ENCODE measurements at regions not wholly inside any gene's neighbourhood (a gene's known extent, or its start where the extent isn't known, plus 50 kb on each side); places are given as distances from the start of the nearest gene placed in this dataset.
"Not testable (repeated sequence)": the region's sequence is repeated elsewhere in the genome, so short reads cannot be mapped to it uniquely, and the experiment has no call there.

DNA sequence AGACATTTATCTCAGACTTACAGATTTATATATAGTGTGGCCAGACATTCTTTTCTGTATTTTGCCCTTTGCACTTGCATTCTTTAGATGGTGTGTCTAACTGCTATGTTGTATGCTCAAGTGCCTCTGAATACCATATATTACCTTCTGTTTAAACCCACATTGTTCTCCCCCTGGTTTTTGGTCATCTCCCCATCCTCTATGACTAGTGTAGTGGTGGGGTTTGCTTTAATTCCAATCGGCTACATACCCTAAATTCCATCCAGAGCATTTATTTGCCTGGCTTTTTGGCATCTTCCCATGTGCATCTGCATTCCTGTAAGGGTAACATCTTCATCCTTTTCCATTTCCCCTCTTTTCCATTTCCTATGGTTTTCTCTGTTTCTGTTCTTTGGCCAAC lies 271.0 kb upstream of the SLC30A5 start:
- DNase-seq, result no peak

DNA sequence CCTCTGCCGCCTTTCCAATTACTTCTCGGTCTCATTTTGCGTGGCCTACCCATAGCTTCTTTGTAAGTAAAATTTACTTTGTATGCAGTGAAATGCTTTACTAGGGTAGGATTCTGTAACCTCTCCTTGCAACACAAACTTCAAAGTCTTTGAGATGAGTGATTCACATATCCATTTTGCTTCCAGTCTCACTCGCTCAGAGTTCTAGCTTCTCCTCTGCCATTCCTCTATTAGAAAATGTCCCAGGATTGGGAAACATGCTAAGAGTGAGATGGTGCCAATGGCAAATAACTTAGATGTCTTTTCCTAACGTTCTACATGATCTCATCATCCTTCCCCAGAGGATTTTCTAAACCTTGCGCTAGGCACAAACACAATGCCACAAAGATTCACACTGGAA lies 270.5 kb upstream of the SLC30A5 start:
- no peak for DNase-seq

DNA sequence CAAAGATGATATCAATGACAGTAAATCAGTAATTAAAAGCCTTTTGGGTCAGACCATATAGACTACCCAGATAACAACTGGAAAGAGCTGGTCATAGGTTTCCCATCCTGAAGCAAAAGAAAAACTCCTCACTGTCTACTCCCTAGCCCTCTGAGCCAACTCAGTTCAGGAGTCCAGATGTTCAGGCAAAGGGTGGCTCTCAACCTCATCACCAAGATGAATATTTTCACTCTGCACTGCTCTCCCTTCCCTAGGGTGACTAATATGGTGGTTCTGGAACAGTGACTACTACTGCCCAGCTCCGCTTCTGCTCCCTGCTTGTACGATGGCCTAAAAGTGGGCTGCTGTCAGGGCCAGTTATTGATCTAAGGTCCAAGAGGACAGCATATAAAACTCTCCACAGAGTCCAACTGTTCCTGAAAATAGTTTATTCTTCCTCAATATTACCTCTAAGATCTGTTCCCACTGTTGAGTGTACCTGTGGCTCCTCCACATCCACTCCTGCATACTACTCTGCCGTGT lies 263.4 kb upstream of the SLC30A5 start:
- no peak for DNase-seq

DNA sequence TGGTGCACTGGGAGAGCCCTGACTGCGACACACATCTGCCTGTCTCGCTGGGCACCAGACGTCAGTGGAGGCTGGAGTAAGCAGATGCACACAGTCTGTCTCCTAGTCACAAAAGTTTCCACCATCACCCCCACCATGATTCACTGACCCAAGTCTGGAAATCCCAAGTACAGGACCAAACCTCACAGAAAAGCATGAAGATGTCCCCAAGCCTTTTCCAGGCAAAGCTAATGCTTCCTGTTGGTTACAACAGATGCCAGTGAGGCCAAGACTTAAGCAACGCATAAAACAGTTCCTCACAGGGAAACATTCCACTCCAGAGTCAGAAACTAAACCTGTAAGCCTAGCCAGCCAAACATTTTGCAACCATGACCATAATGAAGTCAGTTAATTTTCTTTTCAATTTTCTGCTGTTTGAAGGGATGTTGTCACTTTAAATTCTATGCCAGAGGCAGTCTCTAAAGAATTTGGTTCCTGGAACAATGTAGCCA lies 259.3 kb upstream of the SLC30A5 start:
- DNase-seq, result no peak

DNA sequence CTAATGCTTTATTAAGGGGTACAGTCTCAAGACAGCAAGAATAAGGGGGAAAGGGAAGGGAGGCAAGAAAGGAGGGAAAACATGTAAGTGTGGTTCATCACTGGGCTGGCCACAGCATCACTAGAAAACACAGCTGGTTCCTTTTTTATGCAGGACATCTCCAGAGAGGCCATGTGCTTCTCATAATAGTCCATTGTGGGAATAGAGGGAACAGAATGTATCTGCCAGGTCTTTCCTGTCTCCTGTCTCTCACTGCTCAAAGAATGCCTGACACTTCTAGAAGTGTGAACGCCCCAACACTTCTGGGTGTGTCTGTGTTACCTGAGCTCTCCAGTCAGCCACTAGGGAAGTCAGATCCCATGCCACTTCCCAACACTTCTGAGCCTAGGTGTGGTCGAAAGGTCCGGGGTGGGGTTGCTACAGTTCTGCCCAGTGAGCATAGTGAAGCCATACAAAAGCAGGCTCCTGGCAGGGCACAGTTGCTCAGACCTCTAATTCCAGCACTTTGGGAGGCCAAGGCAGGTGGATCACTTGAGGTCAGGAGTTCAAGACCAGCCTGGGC lies 255.6 kb upstream of the SLC30A5 start:
- no peak for DNase-seq

DNA sequence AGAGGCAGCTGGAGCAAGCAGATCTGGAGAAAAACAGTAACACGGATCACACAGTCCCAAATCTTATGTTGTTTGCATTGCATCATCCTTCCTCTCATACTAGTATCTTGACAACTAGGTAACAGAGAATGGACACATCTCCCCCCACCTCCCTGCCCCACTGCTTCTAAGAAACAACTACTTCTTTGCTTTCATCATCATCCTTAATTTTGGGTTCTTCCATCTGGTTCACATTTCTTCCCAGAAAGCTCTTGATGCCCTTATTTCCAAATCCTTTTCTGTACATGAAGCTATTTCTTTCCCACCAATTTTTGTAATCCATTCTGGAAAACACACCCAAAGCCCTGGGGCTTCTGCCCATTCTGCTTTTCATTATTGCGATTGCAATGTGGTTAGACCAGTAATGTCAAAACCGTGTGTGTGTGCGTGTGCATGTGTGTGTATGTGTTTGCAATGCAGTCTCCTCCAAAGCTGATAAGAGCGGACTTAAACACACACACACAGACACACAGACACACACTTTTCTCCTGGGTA lies 254.7 kb upstream of the SLC30A5 start:
- DNase-seq, result no peak

DNA sequence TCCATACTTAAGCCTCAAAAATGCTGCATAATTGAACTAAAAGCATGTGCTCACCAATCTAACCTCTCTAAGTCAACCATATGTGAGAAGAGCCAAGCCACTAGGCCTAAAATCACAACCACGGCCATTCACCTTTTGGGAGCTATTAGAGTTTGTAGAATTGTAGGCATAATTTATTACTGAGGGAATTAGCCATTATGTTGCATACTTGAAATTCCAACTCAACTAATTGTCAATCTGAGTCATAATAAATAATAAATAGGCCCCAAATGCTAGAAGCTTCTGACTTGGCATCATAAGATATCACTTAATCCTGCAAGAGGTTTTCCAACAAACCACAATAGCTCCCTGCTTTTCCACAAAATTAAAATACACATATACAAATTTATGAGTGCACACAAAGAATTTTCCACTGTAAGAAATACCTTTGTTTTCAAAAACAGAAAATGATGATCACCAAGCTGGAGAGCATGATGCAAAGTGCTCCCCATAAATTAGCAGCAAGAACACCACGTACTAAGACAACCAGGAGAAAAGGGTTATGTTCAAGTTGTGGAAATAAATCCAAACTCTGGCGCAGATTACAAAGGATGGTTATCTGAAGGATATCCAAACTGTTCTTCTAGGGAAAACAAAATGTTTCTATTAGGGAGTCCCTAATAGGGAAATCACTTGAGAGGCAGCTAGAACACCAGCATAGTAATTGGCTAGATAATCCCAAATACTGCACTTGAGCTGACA lies 250.0 kb upstream of the SLC30A5 start:
- no peak for DNase-seq

DNA sequence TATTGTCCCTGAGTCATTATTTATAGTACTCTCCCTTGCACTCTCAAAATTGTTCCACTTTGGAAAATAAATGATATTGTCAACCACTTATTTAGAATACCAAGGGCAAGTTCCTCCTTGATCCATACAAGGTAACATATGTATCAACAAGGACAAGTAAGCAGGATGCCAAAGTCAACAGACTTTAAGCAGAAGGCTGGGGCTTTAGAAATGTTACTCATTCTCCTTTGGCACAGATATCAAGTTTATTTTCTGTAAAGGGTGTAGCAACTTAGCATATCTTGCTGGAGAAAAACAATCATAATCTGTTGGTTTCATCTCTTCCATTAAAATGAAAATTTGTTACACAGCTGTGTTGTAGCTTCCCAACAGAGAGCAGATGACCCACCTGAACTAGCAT lies 248.7 kb upstream of the SLC30A5 start:
- no peak for DNase-seq

DNA sequence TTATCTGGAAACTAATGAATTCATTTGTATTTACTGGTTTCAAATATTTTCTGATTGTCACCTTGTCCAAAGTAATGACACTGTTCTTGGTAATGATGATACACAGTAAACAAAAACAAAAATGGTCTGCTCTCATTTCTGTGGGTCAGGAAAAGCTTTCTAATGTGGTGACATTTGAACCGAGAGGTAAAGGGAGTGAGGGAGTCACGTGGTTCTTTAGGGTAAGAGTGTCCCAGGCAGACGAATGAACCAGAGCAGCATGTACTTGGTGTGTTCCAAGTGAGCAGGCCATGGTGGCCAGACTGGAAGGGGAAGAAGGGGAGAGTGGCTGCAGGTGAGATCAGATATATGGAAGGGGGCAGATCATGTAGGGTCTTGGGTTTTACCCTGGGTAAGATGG lies 247.0 kb upstream of the SLC30A5 start:
- no peak for DNase-seq

DNA sequence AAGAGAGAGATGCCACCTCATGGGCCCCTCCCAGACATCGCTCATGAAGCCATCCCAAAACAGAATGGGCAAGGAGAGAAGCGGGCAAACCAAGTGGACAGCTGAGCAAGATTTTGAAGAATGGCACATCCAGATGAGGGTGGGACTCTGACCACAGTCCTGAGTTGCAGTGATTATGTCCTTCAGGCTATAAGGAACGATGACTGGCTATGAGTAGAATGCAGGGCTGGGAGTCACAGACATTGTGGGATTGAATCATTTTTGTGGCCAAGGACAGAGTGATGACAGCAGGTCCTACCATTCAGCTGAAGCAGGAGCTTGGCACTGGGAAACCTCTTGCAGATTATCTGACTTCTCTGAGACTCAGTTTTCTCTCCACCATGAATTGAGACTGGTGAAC lies 245.7 kb upstream of the SLC30A5 start:
- DNase-seq, result no peak

DNA sequence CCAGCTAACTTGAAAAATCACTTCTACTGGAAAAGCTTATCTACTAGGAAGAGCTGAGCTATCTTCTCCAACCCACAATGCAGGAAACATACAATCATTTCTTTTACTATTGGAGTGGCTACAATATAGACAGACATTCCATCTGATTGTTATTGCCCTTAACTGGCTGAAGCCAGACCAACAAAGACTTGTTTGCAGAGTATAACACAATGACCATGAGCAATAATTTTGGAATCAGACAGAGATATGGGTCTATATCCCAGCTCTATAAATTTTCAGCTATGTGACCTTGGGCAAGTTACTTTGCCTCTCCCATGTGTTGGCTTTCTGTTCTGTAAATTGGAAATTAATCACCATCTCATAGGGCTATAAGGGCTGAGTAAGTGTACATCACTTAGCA lies 244.7 kb upstream of the SLC30A5 start:
- DNase-seq, result no peak

DNA sequence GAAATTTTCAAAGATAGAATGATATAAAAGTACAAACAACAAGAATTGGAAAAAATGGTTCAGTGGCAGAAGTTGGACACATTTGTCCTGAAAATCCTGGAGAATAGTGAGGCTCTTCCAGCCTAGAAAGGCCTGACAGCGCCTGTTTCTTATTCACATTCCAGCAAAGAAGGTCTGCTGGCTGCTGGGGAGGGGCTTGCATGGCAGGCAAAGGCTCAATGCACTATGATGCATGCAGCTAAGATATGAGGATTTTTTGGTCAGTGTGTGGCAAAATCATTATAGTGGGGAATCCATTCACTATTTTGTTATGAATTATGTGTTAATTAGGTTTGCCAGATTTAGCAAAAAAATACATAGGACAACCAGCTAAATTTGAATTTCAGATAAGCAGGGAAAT lies 243.9 kb upstream of the SLC30A5 start:
- no peak for DNase-seq

DNA sequence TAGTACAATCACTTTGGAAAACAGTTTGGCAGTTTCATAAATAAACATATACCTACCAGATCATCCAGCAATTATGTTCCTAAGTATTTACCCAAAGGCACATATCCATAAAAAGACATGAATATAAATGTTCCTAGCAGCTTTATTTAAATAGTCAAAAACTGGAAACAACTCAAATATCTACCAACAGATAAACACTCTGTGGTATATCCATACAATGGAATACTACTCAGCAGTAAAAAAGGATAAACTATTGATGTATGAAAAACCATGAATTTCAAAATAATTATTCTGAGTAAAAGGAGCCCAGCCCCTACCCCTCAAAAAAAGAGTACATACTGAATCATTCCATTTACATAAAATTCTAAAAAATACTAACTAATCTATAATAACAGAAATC lies 232.7 kb upstream of the SLC30A5 start:
- DNase-seq, result no peak

DNA sequence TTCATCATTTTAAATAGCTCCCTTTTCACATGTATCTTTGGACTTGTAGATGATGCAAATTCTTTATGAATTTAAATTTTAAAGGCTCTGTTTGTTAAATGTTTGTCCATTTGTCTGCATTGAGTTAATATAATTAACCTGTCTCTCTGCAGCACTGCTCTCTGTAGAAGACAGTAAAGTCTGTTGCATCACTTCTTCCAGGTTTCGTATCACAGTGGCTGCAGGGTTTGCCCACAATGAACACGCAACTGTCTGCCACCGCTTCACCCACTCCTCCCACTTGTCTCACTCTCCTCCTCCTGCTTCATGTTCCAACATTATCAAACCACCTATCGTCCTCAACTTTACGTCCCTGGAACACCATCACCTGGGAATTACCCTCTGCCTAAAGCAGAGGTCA lies 231.3 kb upstream of the SLC30A5 start:
- DNase-seq, result no peak

DNA sequence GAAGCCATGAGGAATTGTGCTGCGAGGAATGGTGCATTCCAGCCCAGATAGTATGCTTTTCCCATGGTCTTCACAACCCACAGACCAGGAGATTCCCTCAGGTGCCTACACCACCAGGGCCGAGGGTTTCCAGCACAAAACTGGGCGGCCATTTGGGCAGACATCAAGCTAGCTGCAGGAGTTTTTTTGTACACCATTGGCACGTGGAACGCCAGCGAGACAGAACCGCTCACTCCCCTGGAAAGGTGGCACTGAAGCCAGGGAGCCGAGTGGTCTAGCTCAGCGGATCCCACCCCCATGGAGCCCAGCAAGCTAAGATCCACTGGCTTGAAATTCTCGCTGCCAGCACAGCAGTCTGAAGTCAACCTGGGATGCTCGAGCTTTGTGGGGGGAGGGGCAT lies 228.6 kb upstream of the SLC30A5 start:
- not testable (repeated sequence) for DNase-seq

DNA sequence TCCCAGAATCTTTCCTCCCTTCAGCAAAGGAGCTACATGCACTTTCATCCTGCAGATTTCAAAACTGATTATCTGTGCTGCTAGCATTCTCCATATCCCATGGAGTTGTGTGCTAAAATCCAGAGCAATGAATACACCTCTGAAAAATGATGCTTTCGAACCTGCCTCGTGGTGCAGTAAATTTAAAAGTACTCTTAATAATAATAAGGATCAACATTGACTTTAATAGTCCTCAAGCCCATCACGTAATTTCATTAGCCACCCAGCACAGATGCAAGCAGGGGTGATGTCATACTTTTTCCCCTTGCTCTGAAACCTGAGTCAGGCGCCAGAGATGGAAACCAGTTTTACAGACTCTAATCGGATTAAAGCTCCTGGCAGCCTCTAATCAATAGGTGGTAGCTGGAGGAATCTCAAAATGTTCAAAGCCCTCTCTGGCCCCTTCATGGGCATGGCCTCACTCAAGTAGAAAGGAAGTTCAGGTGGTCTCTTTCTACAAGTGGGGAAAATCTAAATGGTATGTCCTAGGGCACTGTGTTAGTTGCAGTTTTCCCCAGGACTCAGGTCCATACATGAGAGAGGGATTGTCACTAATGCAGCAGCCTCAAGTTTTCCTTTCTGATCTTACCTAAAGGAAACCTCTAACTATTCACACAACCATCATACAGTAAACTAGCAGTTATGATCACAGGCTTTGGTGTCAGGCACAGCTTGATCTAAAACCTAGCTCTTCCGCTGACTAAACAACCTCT lies 221.6 kb upstream of the SLC30A5 start:
- DNase-seq, result no peak

DNA sequence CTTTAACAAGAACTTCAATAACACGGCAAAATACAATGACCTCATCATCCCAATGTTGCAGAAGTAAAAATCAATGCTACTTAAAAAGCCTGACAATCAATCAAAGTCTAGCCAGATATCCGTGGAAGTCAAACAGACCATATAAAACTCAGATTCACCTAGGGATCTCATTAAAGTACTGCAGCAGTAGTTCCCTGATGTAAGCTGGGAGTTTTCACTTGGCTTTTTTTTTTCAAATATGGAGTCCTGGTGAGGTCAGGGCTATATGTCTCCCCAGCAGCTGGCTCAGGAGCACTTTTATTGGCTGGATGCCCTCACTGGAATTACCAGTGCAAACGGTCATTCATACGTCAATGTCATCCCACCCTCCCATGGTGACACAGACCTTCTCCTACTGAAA lies 220.6 kb upstream of the SLC30A5 start:
- DNase-seq, result no peak

DNA sequence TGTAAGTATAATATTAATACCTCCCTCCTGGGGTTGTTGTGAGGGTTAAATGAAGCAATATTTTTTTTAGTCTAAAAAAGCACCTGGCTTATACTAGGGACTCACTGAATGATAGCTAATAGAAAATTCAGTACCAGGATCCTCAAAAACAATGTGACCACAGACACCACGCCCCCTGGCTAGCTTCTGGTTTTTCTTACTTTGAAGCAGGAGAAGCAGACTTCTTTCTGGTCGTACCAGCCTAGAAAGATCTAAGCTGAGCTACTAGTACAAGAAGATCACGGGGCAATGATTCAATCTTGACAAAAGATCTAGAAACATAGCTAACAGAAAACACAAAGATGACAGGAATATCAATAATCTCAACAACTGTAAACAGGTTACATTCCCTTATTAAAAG lies 218.5 kb upstream of the SLC30A5 start:
- peak; percentile 32 for DNase-seq

DNA sequence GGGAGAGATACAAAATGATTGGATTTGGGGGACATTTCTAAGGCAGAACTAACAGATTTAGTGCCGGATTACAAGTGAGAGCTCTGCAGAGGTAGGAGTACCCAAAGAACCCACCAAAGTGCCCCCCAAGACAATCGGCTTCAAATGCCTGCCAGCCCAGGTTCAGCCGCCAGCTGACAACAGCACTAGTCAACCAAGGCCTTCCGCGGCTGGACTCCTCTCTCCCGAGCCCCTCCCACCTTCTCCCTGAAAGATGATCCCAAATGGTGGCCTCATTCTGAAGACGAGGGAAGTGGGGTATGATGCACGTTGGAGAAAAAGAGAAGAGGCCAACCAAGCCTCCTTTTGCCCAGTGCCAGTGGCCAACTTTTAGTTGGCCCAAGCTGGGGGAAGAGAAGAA lies 210.4 kb upstream of the SLC30A5 start:
- no peak for DNase-seq

DNA sequence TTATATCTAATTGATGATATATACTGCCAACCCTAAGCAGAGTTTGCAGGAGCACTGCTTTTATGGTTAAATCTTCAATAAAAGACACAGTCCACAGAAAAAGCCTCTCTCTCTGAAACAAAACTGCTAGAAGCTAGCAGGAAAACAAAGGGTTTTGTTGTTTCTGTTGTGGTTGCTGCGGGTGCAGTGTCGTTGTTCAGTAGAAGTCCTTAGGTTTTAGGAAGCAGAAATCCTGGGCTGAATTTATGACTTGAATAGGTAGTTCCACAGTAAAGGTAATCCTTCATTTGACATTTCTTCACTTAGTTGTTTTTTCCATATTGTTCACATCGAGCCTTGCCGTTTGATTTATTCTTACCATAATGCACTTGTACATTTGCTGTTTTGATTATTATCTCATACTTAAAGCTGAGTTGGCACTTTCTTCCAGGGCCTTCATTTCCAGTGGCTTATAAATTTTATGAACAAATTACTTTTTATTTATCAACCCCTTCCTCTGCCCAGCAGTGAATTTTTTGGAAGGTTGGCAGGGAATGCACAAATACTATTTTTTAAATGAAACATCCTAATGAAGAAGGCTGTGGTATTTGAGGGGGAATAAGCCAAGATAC lies 209.6 kb upstream of the SLC30A5 start:
- DNase-seq, result peak; percentile 8

DNA sequence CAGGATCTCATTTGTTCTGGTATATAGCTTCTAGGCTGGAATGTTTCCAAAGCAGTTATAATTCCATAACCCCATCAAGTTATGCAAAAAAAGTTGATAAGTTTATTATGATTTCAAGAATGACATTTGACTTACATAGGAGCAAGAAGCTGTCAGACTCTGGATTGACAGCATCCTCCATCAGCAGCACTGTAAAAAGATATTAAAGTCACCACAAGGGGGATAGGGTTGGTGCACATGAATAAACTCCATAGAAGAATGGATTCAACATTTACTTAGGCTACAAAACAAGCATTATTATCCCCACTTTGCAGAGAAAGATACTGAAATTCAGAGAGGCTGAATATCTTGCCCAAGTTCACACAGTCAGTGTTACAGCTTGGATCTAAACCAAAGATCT lies 208.9 kb upstream of the SLC30A5 start:
- no peak for DNase-seq

DNA sequence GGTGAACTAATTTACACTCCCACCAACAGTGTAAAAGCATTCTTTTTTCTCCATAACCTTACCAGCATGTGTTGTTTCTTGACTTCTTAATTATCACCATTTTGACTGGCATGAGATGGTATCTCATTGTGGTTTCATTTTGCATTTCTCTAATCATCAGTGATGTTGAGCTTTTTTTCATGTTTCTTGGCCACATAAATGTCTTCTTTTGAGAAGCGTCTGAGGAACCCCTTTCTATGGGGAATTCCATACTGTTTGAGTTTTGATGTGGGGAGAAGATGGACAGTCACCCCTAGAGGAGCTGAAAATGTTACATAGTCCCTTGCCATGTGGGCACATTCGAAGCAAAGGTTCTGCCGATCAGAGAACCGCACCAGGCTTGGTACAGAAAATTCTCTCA lies 207.0 kb upstream of the SLC30A5 start:
- peak; percentile 6 for DNase-seq

DNA sequence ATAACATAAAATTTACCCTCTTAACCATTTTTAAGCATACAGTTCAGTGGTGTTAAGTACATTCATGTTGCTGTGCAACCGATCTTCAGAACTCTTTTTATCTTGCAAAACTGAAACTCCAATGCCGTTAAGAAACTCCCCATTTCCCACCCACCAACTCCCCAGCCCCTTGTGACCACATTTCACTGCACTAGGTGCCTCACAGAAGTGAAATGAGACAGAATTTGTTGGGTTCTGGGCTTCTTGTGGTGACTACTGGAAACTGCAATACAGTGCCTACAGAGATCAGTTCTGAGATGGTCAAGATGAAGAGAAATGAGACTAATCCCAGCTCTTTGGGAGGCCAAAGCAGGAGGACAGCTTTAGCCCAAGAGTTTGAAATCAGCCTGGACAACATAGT lies 202.1 kb upstream of the SLC30A5 start:
- DNase-seq, result no peak

Measured in CD4-positive, alpha-beta T cell treated with Interleukin-10 for 1 hour (primary cell).